Mucosa of descending colon (tissue), 3 donors: ENCODE measurements at regions not wholly inside any gene's neighbourhood (a gene's known extent, or its start where the extent isn't known, plus 50 kb on each side); places are given as distances from the start of the nearest gene placed in this dataset.

Experiments used
- ATAC-seq: fragments of 200-7000 bp; cut with Tn5 transposase; one replicate; pipeline ENCODE4 v1.9.1; 2020; ENCODE audit warnings: mild to moderate bottlenecking, moderate library complexity
- DNase-seq, 3 donors: peaks; one replicate each; pipeline ENCODE4 v3.0.0-alpha.2; 2020
- H3K36me3 ChIP-seq: fragments of 200-600 bp; one replicate; pipeline ENCODE4 v1.8.0; 2021; ENCODE audit warnings: low read depth, mild to moderate bottlenecking
- H3K4me1 ChIP-seq: fragments of 200-600 bp; one replicate; pipeline ENCODE4 v1.8.0; 2021; ENCODE audit warnings: low read depth, mild to moderate bottlenecking
- H3K4me3 ChIP-seq: fragments of 200-600 bp; one replicate; pipeline ENCODE4 v1.8.0; 2021; ENCODE audit warnings: mild to moderate bottlenecking
- H3K9me3 ChIP-seq: fragments of 200-600 bp; one replicate; pipeline ENCODE4 v1.8.0; 2021; ENCODE audit warnings: mild to moderate bottlenecking
- CTCF ChIP-seq: fragments of 200-600 bp; IDR thresholded peaks from one replicate; pipeline ENCODE4 v1.8.0; 2022; ENCODE audit warnings: antibody characterized with exemption, mild to moderate bottlenecking
- intact Hi-C, 2 donors: fragments of 100-400 bp; cut with DNase I in 1 of 2; cut with micrococcal nuclease in 1 of 2; formaldehyde crosslinking; loops; one replicate each; pipeline versions ENCODE4 v1.11.0 to v1.11.1; 2022; cut with DNase I, micrococcal nuclease
- donor health status: DM: no; HTN: no; CAD: no; lungs with moderate emphysema.
- donor health status: DM: no; HTN: no; CAD: no.
- donor health status: DM: no; HTN: yes; CAD: no.

- TF ChIP-seq CTCF = no peak
- intact Hi-C loops = no loop called here
These were observed 931.2 kb downstream of the TBC1D22A start for GRCh38 chr22:47693606-47694005.

GRCh38 chr22:47692811-47693210 is 930.4 kb downstream of the TBC1D22A start:
- H3K4me3 ChIP-seq = no peak overlapping the region
- intact Hi-C loops = no loop called here
- DNase-seq (no peak), ATAC-seq (no peak)
- TF ChIP-seq CTCF = no peak
- H3K4me1 ChIP-seq = no peaks in the 10 kb centered on the region
- H3K9me3 ChIP-seq = no peaks in the 10 kb centered on the region
- H3K36me3 ChIP-seq = no peaks in the 10 kb centered on the region

More at GRCh38 chr22:47693606-47694005, 931.2 kb downstream of the TBC1D22A start:
- H3K4me1 ChIP-seq = no peaks in the 10 kb centered on the region
- H3K4me3 ChIP-seq = no peak overlapping the region
- DNase-seq = no peak
- ATAC-seq = no peak
- no peaks in the 10 kb centered on the region for H3K9me3 ChIP-seq
- H3K36me3 ChIP-seq = no peaks in the 10 kb centered on the region

- no peaks in the 10 kb centered on the region for H3K9me3 ChIP-seq
- intact Hi-C loops = no loop called here
- H3K36me3 ChIP-seq = no peaks in the 10 kb centered on the region
- TF ChIP-seq CTCF = no peak
- no peaks in the 10 kb centered on the region for H3K4me1 ChIP-seq
- ATAC-seq (no peak), DNase-seq (no peak)
- H3K4me3 ChIP-seq = no peak overlapping the region
These were observed 928.9 kb downstream of the TBC1D22A start for GRCh38 chr22:47691152-47691895.

- no peaks in the 10 kb centered on the region for H3K9me3 ChIP-seq
- H3K36me3 ChIP-seq = no peaks in the 10 kb centered on the region
- intact Hi-C loops = no loop called here
- H3K4me3 ChIP-seq = no peak overlapping the region
- TF ChIP-seq CTCF = no peak
- no peak for ATAC-seq
- no peak for DNase-seq
- H3K4me1 ChIP-seq = no peaks in the 10 kb centered on the region
These were observed 928.1 kb downstream of the TBC1D22A start for GRCh38 chr22:47690586-47690985.

GRCh38 chr22:47690166-47690565 is 927.7 kb downstream of the TBC1D22A start:
- TF ChIP-seq CTCF = no peak
- no peaks in the 10 kb centered on the region for H3K4me1 ChIP-seq
- no peaks in the 10 kb centered on the region for H3K9me3 ChIP-seq
- intact Hi-C loops = no loop called here
- H3K36me3 ChIP-seq = no peaks in the 10 kb centered on the region
- ATAC-seq (no peak), DNase-seq (no peak)
- H3K4me3 ChIP-seq = no peak overlapping the region
